ENCODE measurements at regions not wholly inside any gene's neighbourhood (a gene's known extent, or its start where the extent isn't known, plus 50 kb on each side); places are given as distances from the start of the nearest gene placed in this dataset.

- H3K27ac ChIP-seq, result no peak overlapping the region
- TF ChIP-seq ZFX (IDR thresholded peaks at IDR 0.05; ENCODE audit: borderline replicate concordance) (no peak), CTCF (IDR thresholded peaks at IDR 0.05) (no peak)
Measured at GRCh38 chr19:30119180-30119908, 177.3 kb downstream of the URI1 start.

GRCh38 chr19:30120860-30121484 is 178.9 kb downstream of the URI1 start:
- H3K27ac ChIP-seq, result no peak overlapping the region
- TF ChIP-seq ZFX (IDR thresholded peaks at IDR 0.05; ENCODE audit: borderline replicate concordance), result no peak
- no peak for TF ChIP-seq CTCF (IDR thresholded peaks at IDR 0.05)

GRCh38 chr19:30122431-30122830 is 180.4 kb downstream of the URI1 start:
- TF ChIP-seq ZFX (IDR thresholded peaks at IDR 0.05; ENCODE audit: borderline replicate concordance) (no peak), CTCF (IDR thresholded peaks at IDR 0.05) (no peak)
- H3K27ac ChIP-seq, result no peak overlapping the region

GRCh38 chr19:30123119-30123518 is 181.1 kb downstream of the URI1 start:
- TF ChIP-seq ZFX (IDR thresholded peaks at IDR 0.05; ENCODE audit: borderline replicate concordance) (no peak), CTCF (IDR thresholded peaks at IDR 0.05) (no peak)
- no peak overlapping the region for H3K27ac ChIP-seq

GRCh38 chr19:30123611-30124010 is 181.6 kb downstream of the URI1 start:
- no peak overlapping the region for H3K27ac ChIP-seq
- TF ChIP-seq CTCF (IDR thresholded peaks at IDR 0.05) (no peak), ZFX (IDR thresholded peaks at IDR 0.05; ENCODE audit: borderline replicate concordance) (no peak)

- H3K27ac ChIP-seq, result no peak overlapping the region
Measured at GRCh38 chr19:30128211-30128610, 186.2 kb downstream of the URI1 start.

More at GRCh38 chr19:30128211-30128610, 186.2 kb downstream of the URI1 start:
- no peak for TF ChIP-seq CTCF (IDR thresholded peaks at IDR 0.05)
- no peak for TF ChIP-seq ZFX (IDR thresholded peaks at IDR 0.05; ENCODE audit: borderline replicate concordance)
